ENCODE measurements at regions not wholly inside any gene's neighbourhood (a gene's known extent, or its start where the extent isn't known, plus 50 kb on each side); places are given as distances from the start of the nearest gene placed in this dataset.
A peak's percentile ranks its signal among the peaks of the same experiment; 100 is the strongest.

GRCh38 chr11:56852131-56852530 lies 103.6 kb upstream of the OR9G4 start:
- TF ChIP-seq, protein P1, sequence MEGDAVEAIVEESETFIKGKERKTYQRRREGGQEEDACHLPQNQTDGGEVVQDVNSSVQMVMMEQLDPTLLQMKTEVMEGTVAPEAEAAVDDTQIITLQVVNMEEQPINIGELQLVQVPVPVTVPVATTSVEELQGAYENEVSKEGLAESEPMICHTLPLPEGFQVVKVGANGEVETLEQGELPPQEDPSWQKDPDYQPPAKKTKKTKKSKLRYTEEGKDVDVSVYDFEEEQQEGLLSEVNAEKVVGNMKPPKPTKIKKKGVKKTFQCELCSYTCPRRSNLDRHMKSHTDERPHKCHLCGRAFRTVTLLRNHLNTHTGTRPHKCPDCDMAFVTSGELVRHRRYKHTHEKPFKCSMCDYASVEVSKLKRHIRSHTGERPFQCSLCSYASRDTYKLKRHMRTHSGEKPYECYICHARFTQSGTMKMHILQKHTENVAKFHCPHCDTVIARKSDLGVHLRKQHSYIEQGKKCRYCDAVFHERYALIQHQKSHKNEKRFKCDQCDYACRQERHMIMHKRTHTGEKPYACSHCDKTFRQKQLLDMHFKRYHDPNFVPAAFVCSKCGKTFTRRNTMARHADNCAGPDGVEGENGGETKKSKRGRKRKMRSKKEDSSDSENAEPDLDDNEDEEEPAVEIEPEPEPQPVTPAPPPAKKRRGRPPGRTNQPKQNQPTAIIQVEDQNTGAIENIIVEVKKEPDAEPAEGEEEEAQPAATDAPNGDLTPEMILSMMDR (IDR thresholded peaks at IDR 0.05; ENCODE audit: low read depth, low read length): no peak
- no peak overlapping the region for H3K4me3 ChIP-seq (ENCODE audit: low read depth, low read length)
- no peaks in the 10 kb centered on the region for H3K9me3 ChIP-seq
- no peak for DNase-seq
- H3K27me3 ChIP-seq: no peaks in the 10 kb centered on the region
- no peaks in the 10 kb centered on the region for H3K4me1 ChIP-seq
- H3K36me3 ChIP-seq: no peaks in the 10 kb centered on the region

DNA sequence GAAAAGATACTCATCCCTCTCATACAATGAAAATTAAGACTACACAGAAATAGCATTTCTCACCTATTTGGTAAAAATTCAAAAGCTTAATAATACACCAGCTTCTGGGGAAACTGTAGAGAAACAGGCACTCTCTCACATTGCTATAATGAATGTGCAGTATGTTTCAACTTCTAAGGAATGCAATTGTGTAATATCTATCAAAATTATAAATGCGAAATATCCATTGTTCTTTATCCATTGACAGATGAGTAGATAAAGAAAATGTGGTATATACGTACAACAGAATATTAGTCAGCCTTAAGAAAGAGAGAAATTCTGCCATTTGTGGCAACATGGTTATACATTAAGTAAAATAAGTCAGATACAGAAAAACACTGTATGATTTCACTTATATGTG lies 101.4 kb upstream of the OR9G4 start:
- TF ChIP-seq, protein P1 (IDR thresholded peaks at IDR 0.05; ENCODE audit: low read depth, low read length): no peak
- H3K36me3 ChIP-seq: no peaks in the 10 kb centered on the region
- no peaks in the 10 kb centered on the region for H3K4me1 ChIP-seq
- DNase-seq: no peak
- H3K4me3 ChIP-seq (ENCODE audit: low read depth, low read length): no peak overlapping the region
- H3K27me3 ChIP-seq: no peaks in the 10 kb centered on the region
- H3K9me3 ChIP-seq: no peaks in the 10 kb centered on the region

- H3K27me3 ChIP-seq: no peaks in the 10 kb centered on the region
- TF ChIP-seq, protein P1 (IDR thresholded peaks at IDR 0.05; ENCODE audit: low read depth, low read length): no peak
Measured at GRCh38 chr11:56849250-56849649, 100.8 kb upstream of the OR9G4 start.

DNA sequence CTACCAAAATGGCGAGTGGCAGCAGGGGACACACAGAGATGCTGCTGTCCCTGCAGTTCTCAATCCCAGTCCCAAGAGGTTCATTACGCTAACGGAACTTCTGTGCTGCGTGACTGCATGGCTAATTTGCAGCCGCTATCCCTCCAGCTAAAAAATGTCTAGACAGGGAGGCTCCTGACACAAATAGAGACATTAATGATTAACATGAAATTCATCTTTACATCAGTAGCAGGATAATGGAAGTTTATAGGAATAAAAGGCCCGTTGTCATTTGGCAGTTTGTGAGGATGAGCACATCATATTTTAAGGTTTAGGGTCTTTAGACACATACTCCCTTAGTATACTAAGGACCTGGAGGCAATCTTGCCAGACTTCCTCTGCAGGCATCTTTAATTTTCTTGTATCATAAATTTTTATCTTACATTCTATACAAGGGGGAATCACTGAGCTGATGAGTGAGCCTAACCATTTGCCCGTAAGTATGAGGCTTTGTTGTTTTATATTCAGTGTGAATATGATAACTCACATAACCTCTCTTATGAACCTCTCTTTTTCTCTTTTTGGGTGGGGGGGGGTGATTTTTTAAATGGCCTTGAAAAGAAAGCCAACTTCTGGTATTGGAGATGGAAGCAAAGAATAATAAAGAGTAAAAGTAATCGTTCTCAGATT lies 99.8 kb upstream of the OR9G4 start:
- TF ChIP-seq, protein P1 (IDR thresholded peaks at IDR 0.05; ENCODE audit: low read depth, low read length): no peak
- H3K4me3 ChIP-seq (ENCODE audit: low read depth, low read length): peak overlapping the region; percentile 45
- H3K9me3 ChIP-seq: no peaks in the 10 kb centered on the region
- DNase-seq: peak; percentile 38
- H3K27me3 ChIP-seq: no peaks in the 10 kb centered on the region
- H3K36me3 ChIP-seq: no peaks in the 10 kb centered on the region
- H3K4me1 ChIP-seq: no peaks in the 10 kb centered on the region

More at GRCh38 chr11:56849250-56849649, 100.8 kb upstream of the OR9G4 start:
- H3K4me3 ChIP-seq (ENCODE audit: low read depth, low read length): no peak overlapping the region
- no peaks in the 10 kb centered on the region for H3K36me3 ChIP-seq
- DNase-seq: no peak
- no peaks in the 10 kb centered on the region for H3K9me3 ChIP-seq
- no peaks in the 10 kb centered on the region for H3K4me1 ChIP-seq

DNA sequence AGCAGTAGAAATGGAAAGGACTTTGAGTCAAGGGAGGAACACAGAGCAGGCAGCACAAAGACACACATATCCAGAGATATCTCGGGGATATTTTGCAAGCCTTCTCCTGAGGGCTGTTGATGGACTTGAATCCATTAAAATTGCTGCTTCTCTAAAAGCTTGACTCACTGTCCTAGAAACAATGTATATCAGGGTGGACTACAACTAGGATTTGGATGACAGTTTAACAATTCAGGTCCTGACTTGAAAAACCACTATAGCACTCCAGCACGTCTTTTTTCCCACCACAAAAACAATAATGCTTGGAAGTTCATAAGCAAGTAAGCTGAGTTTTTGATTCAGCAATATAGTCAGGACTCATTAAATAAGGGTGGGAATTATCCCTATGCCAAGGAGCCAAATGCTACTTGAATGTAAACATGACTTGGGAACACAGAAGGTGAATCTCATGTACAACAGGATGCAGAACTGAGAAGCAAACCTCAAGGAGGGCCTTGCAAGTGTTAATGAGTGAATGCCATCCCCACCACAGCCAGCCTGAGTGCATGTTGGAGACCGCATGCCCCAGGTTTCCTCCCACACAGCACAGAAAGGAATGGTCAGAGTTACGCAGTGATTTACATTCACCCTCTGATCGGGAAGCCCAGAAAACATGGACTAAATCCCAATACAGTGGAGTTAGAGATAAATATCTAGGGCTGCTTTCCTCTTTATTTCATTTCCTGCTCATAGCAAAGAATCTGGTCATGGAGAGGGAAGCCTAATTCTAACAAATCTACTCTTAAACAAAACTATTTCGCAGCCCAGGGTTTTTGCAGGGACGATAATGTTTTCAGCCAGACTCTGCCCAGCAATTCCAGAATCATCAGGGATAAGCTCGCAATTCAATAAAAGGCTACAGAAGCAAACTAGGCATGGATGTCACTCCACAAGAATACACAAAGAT lies 98.4 kb upstream of the OR9G4 start:
- H3K4me3 ChIP-seq (ENCODE audit: low read depth, low read length): peak overlapping the region; percentile 45
- H3K36me3 ChIP-seq: no peaks in the 10 kb centered on the region
- no peaks in the 10 kb centered on the region for H3K27me3 ChIP-seq
- TF ChIP-seq, protein P1 (IDR thresholded peaks at IDR 0.05; ENCODE audit: low read depth, low read length): no peak
- no peaks in the 10 kb centered on the region for H3K9me3 ChIP-seq
- DNase-seq: no peak
- H3K4me1 ChIP-seq: no peaks in the 10 kb centered on the region
